NT2/D1 (cell line): ENCODE measurements at regions not wholly inside any gene's neighbourhood (a gene's known extent, or its start where the extent isn't known, plus 50 kb on each side); places are given as distances from the start of the nearest gene placed in this dataset.

ENCODE experiments used
- DNase-seq: peaks from one replicate; pipeline ENCODE4 v3.0.0-alpha.2; 2011; ENCODE audit warnings: low read depth, low spot score
- H3K27me3 ChIP-seq: 2 replicates; pipeline ENCODE4 v1.6.0; 2011; ENCODE audit warnings: mild to moderate bottlenecking; ENCODE audit not compliant: insufficient read length, insufficient read depth
- H3K36me3 ChIP-seq: 2 replicates; pipeline ENCODE4 v1.6.1; 2011; ENCODE audit warnings: mild to moderate bottlenecking, low read length, mixed read lengths; ENCODE audit not compliant: insufficient read depth, insufficient read length
- H3K4me1 ChIP-seq: 2 replicates; pipeline ENCODE4 v1.5.1; 2011; ENCODE audit not compliant: insufficient read depth, insufficient read length
- H3K4me3 ChIP-seq: 2 replicates; pipeline ENCODE4 v1.5.1; 2011; ENCODE audit warnings: low read depth; ENCODE audit not compliant: insufficient read length
- H3K9ac ChIP-seq: 2 replicates; pipeline ENCODE4 v1.6.0; 2011; ENCODE audit warnings: low read depth; ENCODE audit not compliant: insufficient read length
- H3K9me3 ChIP-seq: 2 replicates; pipeline ENCODE4 v1.5.1; 2011; ENCODE audit warnings: mild to moderate bottlenecking, low read length; ENCODE audit not compliant: insufficient read depth
- SUZ12 ChIP-seq: IDR thresholded peaks from 2 replicates; pipeline ENCODE4 v1.6.1; 2011; ENCODE audit not compliant: insufficient read length, insufficient read depth; ENCODE audit errors: extremely low read depth
- YY1 ChIP-seq: IDR thresholded peaks from 2 replicates; pipeline ENCODE4 v1.6.1; 2011; ENCODE audit not compliant: insufficient read length, insufficient read depth
- ZNF274 ChIP-seq: IDR thresholded peaks from 2 replicates; pipeline ENCODE4 v1.6.1; 2011; ENCODE audit warnings: mild to moderate bottlenecking, low read depth, low read length

DNA sequence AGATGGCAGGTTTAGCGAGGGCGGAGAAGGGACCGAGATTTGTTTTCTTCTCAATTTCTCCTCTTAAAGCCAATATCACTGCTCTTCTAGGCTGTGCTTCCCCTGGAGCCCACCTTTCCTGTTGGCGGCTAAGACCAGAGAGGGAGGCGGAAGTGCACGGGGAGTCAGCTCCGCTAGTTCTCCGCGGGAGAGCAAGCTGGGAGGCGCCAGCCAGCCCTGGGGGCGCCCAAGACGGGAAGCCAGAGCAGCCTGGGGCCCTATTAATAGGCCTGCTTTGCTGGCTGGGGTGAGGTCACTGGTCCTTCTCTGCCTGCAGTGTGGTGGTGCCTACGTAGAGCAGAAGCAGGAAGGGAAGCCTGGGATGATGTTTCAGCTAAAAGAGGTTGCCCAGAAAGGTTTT, 61.6 kb downstream of the LSM5 start:
- peaks cover 6% of the 10 kb centered on the region for H3K4me1 ChIP-seq
- H3K9ac ChIP-seq = peak overlapping the region; percentile 61
- H3K27me3 ChIP-seq = peaks cover 43% of the 10 kb centered on the region
- no peak for TF ChIP-seq SUZ12
- TF ChIP-seq YY1 = no peak
- TF ChIP-seq ZNF274 = no peak
- peak overlapping the region; percentile 49 for H3K4me3 ChIP-seq
- H3K9me3 ChIP-seq = no peaks in the 10 kb centered on the region
- no peaks in the 10 kb centered on the region for H3K36me3 ChIP-seq
- no peak for DNase-seq

DNA sequence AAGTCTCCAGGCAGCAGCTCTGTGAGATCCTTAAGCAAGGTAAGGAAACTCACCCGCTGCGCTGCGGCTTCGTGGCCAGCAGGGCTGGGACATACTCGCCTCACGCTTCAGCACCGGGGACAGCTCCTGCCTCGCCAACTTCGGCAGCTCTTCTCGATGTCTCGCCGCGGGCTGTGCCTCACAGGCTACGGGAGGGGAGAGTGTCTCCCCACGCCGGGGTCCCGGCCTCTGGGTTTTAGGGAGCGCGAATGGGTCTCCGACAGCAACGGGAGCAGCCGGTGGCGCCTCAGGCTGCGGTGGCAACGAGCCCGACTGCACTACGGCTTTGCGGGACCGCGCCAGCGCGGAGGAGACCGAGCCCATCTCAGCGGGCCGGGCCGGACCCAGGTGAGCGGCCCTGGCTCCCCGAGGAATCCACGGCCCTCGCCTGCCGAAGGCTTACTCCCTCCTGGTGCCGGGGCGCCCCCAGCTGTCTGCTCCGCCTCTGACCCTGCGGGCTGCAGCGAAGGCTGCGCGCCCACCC, 62.4 kb downstream of the LSM5 start:
- Histone ChIP-seq H3K9ac (peak overlapping the region; percentile 64), H3K4me1 (peaks cover 6% of the 10 kb centered on the region), H3K4me3 (peak overlapping the region; percentile 49), H3K36me3 (no peaks in the 10 kb centered on the region), H3K9me3 (no peaks in the 10 kb centered on the region), H3K27me3 (peaks cover 43% of the 10 kb centered on the region)
- TF ChIP-seq ZNF274 (no peak), SUZ12 (no peak), YY1 (no peak)
- DNase-seq = peak; percentile 97

DNA sequence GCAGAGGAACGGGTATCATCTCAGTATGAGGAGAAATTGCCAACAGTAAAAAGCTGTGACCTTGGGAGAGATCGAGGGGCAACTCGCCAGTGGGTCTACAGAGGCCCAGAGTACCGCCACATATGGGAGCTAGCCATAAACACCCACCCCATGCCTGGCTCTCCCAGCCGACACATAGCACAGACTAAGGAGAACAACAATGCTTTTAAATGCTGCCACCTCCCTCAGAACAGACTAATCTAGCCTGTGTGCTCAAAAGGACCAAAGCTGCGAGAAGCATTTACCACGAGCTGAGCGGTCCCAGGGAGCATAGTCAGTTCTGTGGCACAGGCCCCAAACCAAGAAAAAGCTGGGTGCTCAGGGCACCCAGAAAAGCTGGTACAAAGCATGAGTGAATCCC, 73.3 kb downstream of the LSM5 start:
- no peak for DNase-seq
- H3K9me3 ChIP-seq = no peaks in the 10 kb centered on the region
- H3K27me3 ChIP-seq = no peaks in the 10 kb centered on the region
- H3K9ac ChIP-seq = no peak overlapping the region
- H3K4me3 ChIP-seq = no peak overlapping the region
- H3K36me3 ChIP-seq = no peaks in the 10 kb centered on the region
- TF ChIP-seq YY1 = no peak
- no peak for TF ChIP-seq SUZ12
- no peak for TF ChIP-seq ZNF274
- H3K4me1 ChIP-seq = no peaks in the 10 kb centered on the region

DNA sequence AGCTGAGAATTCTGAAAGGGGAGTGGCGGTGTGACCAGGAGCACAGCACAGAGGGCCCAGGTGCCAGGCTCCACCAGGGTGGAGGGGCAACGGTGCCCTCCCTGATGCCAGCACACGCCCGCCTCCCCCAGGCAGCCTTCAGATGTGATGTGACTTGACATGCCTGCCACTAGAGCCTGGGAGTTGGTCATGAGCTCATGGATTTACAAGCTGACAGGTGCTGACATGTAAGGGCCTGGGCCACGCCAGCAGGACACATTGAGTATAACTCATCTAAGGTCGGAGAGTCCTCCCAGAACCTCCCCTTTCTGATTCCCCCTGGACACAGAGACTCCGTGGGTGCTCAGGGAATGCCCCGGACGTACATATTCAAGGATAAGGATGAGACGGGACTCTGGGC, 74.2 kb downstream of the LSM5 start:
- no peak overlapping the region for H3K9ac ChIP-seq
- TF ChIP-seq ZNF274 (no peak), YY1 (no peak), SUZ12 (no peak)
- no peaks in the 10 kb centered on the region for H3K4me1 ChIP-seq
- no peak for DNase-seq
- H3K27me3 ChIP-seq = no peaks in the 10 kb centered on the region
- no peak overlapping the region for H3K4me3 ChIP-seq
- no peaks in the 10 kb centered on the region for H3K9me3 ChIP-seq
- no peaks in the 10 kb centered on the region for H3K36me3 ChIP-seq

DNA sequence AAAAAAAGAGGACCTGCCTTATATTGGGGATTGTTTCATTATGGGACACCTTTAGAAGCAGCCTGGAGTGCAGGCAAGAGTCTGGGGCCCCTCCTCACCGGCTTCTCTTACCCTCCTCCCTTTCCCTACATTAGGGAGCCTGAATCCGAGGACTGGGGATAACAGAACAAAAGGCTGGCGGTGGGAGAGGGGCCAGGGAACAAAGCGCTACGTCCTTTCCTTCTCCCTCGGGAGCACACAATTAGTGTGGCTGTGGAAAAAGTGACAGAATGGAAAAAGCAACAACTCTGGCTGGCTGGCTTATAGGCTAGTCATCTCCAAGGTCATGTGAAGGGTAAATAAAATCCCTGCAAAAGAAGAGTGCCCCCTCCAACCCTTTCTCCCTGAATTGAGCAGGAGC, 74.7 kb downstream of the LSM5 start:
- no peaks in the 10 kb centered on the region for H3K4me1 ChIP-seq
- no peak overlapping the region for H3K4me3 ChIP-seq
- no peak overlapping the region for H3K9ac ChIP-seq
- no peaks in the 10 kb centered on the region for H3K27me3 ChIP-seq
- no peak for TF ChIP-seq SUZ12
- no peaks in the 10 kb centered on the region for H3K36me3 ChIP-seq
- no peak for DNase-seq
- H3K9me3 ChIP-seq = no peaks in the 10 kb centered on the region

DNA sequence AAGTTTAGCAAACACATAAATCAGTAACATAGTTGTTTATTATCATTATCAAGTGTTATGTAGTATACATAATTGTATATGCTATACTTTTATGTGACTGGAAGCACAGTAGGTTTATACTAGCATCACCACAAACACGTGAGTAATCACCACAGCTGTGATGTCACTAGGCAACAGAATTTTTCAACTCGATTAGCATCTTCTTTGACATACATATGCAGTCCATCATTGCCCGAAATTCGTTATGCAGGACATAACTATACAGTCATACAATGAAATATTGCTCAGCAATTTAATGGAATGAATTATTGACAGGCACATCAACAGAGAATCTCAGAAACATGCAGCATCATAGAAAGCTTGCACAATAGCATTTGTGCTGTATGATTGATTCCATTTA, 77.7 kb downstream of the LSM5 start:
- Histone ChIP-seq H3K9me3 (no peaks in the 10 kb centered on the region), H3K36me3 (no peaks in the 10 kb centered on the region), H3K4me1 (no peaks in the 10 kb centered on the region), H3K4me3 (no peak overlapping the region), H3K9ac (no peak overlapping the region), H3K27me3 (no peaks in the 10 kb centered on the region)
- no peak for DNase-seq
- TF ChIP-seq ZNF274 = no peak
- no peak for TF ChIP-seq SUZ12
- TF ChIP-seq YY1 = no peak

DNA sequence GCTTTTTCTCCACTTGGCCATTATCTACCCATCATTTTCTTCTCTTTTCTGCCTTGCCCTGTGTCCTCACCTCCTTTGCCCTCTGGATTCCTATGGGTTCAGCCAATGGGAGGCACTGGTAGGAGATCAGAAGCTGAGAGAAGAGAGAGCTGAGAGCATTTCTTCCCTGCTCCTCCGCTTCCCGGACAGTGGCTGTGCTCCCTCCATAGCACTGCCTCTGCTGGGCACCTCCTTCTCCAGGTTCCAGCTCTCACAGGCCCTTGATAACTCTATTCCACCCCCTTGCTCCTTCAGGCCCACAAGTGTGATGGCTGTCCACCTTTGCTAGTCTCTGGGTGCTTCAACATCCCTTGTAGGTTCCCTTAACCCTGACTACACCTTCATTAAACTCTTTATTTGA, 79.6 kb downstream of the LSM5 start:
- TF ChIP-seq SUZ12 = no peak
- TF ChIP-seq ZNF274 = no peak
- no peak for TF ChIP-seq YY1
- Histone ChIP-seq H3K27me3 (no peaks in the 10 kb centered on the region), H3K4me1 (no peaks in the 10 kb centered on the region), H3K9me3 (no peaks in the 10 kb centered on the region), H3K9ac (no peak overlapping the region), H3K36me3 (no peaks in the 10 kb centered on the region), H3K4me3 (no peak overlapping the region)
- DNase-seq = no peak

GRCh38 chr7:32406386-32406785, 83.8 kb downstream of the LSM5 start:
- H3K9me3 ChIP-seq = no peaks in the 10 kb centered on the region
- TF ChIP-seq ZNF274 = no peak
- H3K36me3 ChIP-seq = no peaks in the 10 kb centered on the region
- no peaks in the 10 kb centered on the region for H3K27me3 ChIP-seq
- H3K4me3 ChIP-seq = no peak overlapping the region
- no peak for DNase-seq
- no peak overlapping the region for H3K9ac ChIP-seq
- H3K4me1 ChIP-seq = no peaks in the 10 kb centered on the region
